ENCODE measurements at regions not wholly inside any gene's neighbourhood (a gene's known extent, or its start where the extent isn't known, plus 50 kb on each side); places are given as distances from the start of the nearest gene placed in this dataset.

GRCh38 chr1:37267111-37267835 lies 207.1 kb upstream of the ZC3H12A start:
- H3K27me3 Mint-ChIP-seq = peaks cover 7 to 18% of the 10 kb centered on the region in 2 donors
- no peaks in the 10 kb centered on the region for H3K4me1 Mint-ChIP-seq (ENCODE audit: low read depth in 2 of 2)
- DNase-seq (ENCODE audit: low spot score) = peak; percentile 41
- no peak overlapping the region for H3K4me3 Mint-ChIP-seq
- ATAC-seq = no peak
- H3K36me3 Mint-ChIP-seq = no peaks in the 10 kb centered on the region
- H3K9me3 Mint-ChIP-seq = no peaks in the 10 kb centered on the region
- H3K27ac Mint-ChIP-seq = no peak overlapping the region

- Mint-ChIP-seq H3K9me3 (no peaks in the 10 kb centered on the region), H3K27me3 (peaks cover 5 to 11% of the 10 kb centered on the region in 2 donors), H3K27ac (no peak overlapping the region), H3K4me1 (ENCODE audit: low read depth in 2 of 2) (no peaks in the 10 kb centered on the region), H3K36me3 (no peaks in the 10 kb centered on the region), H3K4me3 (no peak overlapping the region)
- ATAC-seq = no peak
- no peak for DNase-seq (ENCODE audit: low spot score)
Measured at GRCh38 chr1:37270639-37271038, 203.7 kb upstream of the ZC3H12A start.

GRCh38 chr1:37272626-37273025 lies 201.8 kb upstream of the ZC3H12A start:
- H3K36me3 Mint-ChIP-seq = no peaks in the 10 kb centered on the region
- no peaks in the 10 kb centered on the region for H3K9me3 Mint-ChIP-seq
- peaks cover 6 to 8% of the 10 kb centered on the region in 2 donors for H3K27me3 Mint-ChIP-seq
- DNase-seq (ENCODE audit: low spot score) (no peak), ATAC-seq (no peak)
- no peak overlapping the region for H3K27ac Mint-ChIP-seq
- H3K4me3 Mint-ChIP-seq = no peak overlapping the region
- no peaks in the 10 kb centered on the region for H3K4me1 Mint-ChIP-seq (ENCODE audit: low read depth in 2 of 2)

- DNase-seq (ENCODE audit: low spot score) (peak; percentile 41), ATAC-seq (no peak)
- H3K27me3 Mint-ChIP-seq = peaks cover 14 to 17% of the 10 kb centered on the region in 2 donors
- H3K9me3 Mint-ChIP-seq = no peaks in the 10 kb centered on the region
- no peaks in the 10 kb centered on the region for H3K36me3 Mint-ChIP-seq
- H3K4me1 Mint-ChIP-seq (ENCODE audit: low read depth in 2 of 2) = no peaks in the 10 kb centered on the region
- no peak overlapping the region for H3K4me3 Mint-ChIP-seq
- no peak overlapping the region for H3K27ac Mint-ChIP-seq
Measured at GRCh38 chr1:37274486-37274885, 199.9 kb upstream of the ZC3H12A start.

GRCh38 chr1:37274938-37275631 lies 199.3 kb upstream of the ZC3H12A start:
- no peak overlapping the region for H3K4me3 Mint-ChIP-seq
- no peaks in the 10 kb centered on the region for H3K4me1 Mint-ChIP-seq (ENCODE audit: low read depth in 2 of 2)
- ATAC-seq (no peak), DNase-seq (ENCODE audit: low spot score) (no peak)
- no peaks in the 10 kb centered on the region for H3K36me3 Mint-ChIP-seq
- H3K27me3 Mint-ChIP-seq = peaks cover 16 to 23% of the 10 kb centered on the region in 2 donors
- peaks cover 3% of the 10 kb centered on the region for H3K9me3 Mint-ChIP-seq
- H3K27ac Mint-ChIP-seq = no peak overlapping the region

- Mint-ChIP-seq H3K4me3 (no peak overlapping the region), H3K36me3 (no peaks in the 10 kb centered on the region), H3K9me3 (peaks cover 3% of the 10 kb centered on the region), H3K27me3 (peaks cover 21 to 37% of the 10 kb centered on the region in 2 donors), H3K27ac (no peak overlapping the region), H3K4me1 (ENCODE audit: low read depth in 2 of 2) (no peaks in the 10 kb centered on the region)
- peak; percentile 10 for DNase-seq (ENCODE audit: low spot score)
- no peak for ATAC-seq
Measured at GRCh38 chr1:37277366-37277765, 197.0 kb upstream of the ZC3H12A start.

- H3K27me3 Mint-ChIP-seq = peaks cover 23 to 55% of the 10 kb centered on the region in 2 donors
- no peak overlapping the region for H3K27ac Mint-ChIP-seq
- DNase-seq (ENCODE audit: low spot score) = no peak
- no peaks in the 10 kb centered on the region for H3K36me3 Mint-ChIP-seq
- peaks cover 3% of the 10 kb centered on the region for H3K9me3 Mint-ChIP-seq
- no peaks in the 10 kb centered on the region for H3K4me1 Mint-ChIP-seq (ENCODE audit: low read depth in 2 of 2)
- ATAC-seq = no peak
- H3K4me3 Mint-ChIP-seq = no peak overlapping the region
Measured at GRCh38 chr1:37281354-37281753, 193.0 kb upstream of the ZC3H12A start.

GRCh38 chr1:37282764-37283163 lies 191.6 kb upstream of the ZC3H12A start:
- Mint-ChIP-seq H3K4me1 (ENCODE audit: low read depth in 2 of 2) (no peaks in the 10 kb centered on the region), H3K27ac (no peak overlapping the region), H3K36me3 (no peaks in the 10 kb centered on the region), H3K27me3 (peaks cover 26 to 55% of the 10 kb centered on the region in 2 donors), H3K9me3 (peaks cover 3% of the 10 kb centered on the region), H3K4me3 (no peak overlapping the region)
- ATAC-seq = no peak
- no peak for DNase-seq (ENCODE audit: low spot score)

GRCh38 chr1:37284053-37284452 lies 190.3 kb upstream of the ZC3H12A start:
- H3K4me1 Mint-ChIP-seq (ENCODE audit: low read depth in 2 of 2) = no peaks in the 10 kb centered on the region
- no peak overlapping the region for H3K4me3 Mint-ChIP-seq
- ATAC-seq (no peak), DNase-seq (ENCODE audit: low spot score) (no peak)
- H3K9me3 Mint-ChIP-seq = peaks cover 3% of the 10 kb centered on the region
- H3K27ac Mint-ChIP-seq = no peak overlapping the region
- no peaks in the 10 kb centered on the region for H3K36me3 Mint-ChIP-seq
- H3K27me3 Mint-ChIP-seq = peaks cover 29 to 45% of the 10 kb centered on the region in 2 donors

- Mint-ChIP-seq H3K27ac (no peak overlapping the region), H3K9me3 (no peaks in the 10 kb centered on the region), H3K27me3 (peaks cover 28 to 31% of the 10 kb centered on the region in 2 donors), H3K36me3 (no peaks in the 10 kb centered on the region), H3K4me3 (no peak overlapping the region), H3K4me1 (ENCODE audit: low read depth in 2 of 2) (no peaks in the 10 kb centered on the region)
- DNase-seq (ENCODE audit: low spot score) = no peak
- ATAC-seq = peak in 1 of 2 donors; percentile 4
Measured at GRCh38 chr1:37286881-37287280, 187.5 kb upstream of the ZC3H12A start.

- H3K27me3 Mint-ChIP-seq = peaks cover 23 to 25% of the 10 kb centered on the region in 2 donors
- ATAC-seq = no peak
Measured at GRCh38 chr1:37288900-37289299, 185.5 kb upstream of the ZC3H12A start.

GRCh38 chr1:37290718-37291117 lies 183.7 kb upstream of the ZC3H12A start:
- DNase-seq (ENCODE audit: low spot score) (no peak), ATAC-seq (no peak)
- H3K4me3 Mint-ChIP-seq = no peak overlapping the region
- H3K4me1 Mint-ChIP-seq (ENCODE audit: low read depth in 2 of 2) = no peaks in the 10 kb centered on the region
- H3K9me3 Mint-ChIP-seq = no peaks in the 10 kb centered on the region
- peaks cover 24 to 29% of the 10 kb centered on the region in 2 donors for H3K27me3 Mint-ChIP-seq
- no peaks in the 10 kb centered on the region for H3K36me3 Mint-ChIP-seq
- H3K27ac Mint-ChIP-seq = no peak overlapping the region

More at GRCh38 chr1:37288900-37289299, 185.5 kb upstream of the ZC3H12A start:
- no peaks in the 10 kb centered on the region for H3K4me1 Mint-ChIP-seq (ENCODE audit: low read depth in 2 of 2)
- H3K4me3 Mint-ChIP-seq = no peak overlapping the region
- H3K27ac Mint-ChIP-seq = no peak overlapping the region
- no peaks in the 10 kb centered on the region for H3K36me3 Mint-ChIP-seq
- no peak for DNase-seq (ENCODE audit: low spot score)
- H3K9me3 Mint-ChIP-seq = no peaks in the 10 kb centered on the region

- Mint-ChIP-seq H3K4me3 (no peak overlapping the region), H3K9me3 (no peaks in the 10 kb centered on the region), H3K36me3 (no peaks in the 10 kb centered on the region), H3K27ac (no peak overlapping the region), H3K27me3 (peaks cover 28 to 38% of the 10 kb centered on the region in 2 donors), H3K4me1 (ENCODE audit: low read depth in 2 of 2) (no peaks in the 10 kb centered on the region)
- ATAC-seq = no peak
- no peak for DNase-seq (ENCODE audit: low spot score)
Measured at GRCh38 chr1:37292789-37293188, 181.6 kb upstream of the ZC3H12A start.

- no peaks in the 10 kb centered on the region for H3K36me3 Mint-ChIP-seq
- no peaks in the 10 kb centered on the region for H3K4me1 Mint-ChIP-seq (ENCODE audit: low read depth in 2 of 2)
- H3K27me3 Mint-ChIP-seq = peaks cover 24 to 42% of the 10 kb centered on the region in 2 donors
- no peaks in the 10 kb centered on the region for H3K9me3 Mint-ChIP-seq
- no peak for DNase-seq (ENCODE audit: low spot score)
- ATAC-seq = no peak
- H3K4me3 Mint-ChIP-seq = no peak overlapping the region
- H3K27ac Mint-ChIP-seq = no peak overlapping the region
Measured at GRCh38 chr1:37294096-37294495, 180.3 kb upstream of the ZC3H12A start.
